Activated T-helper 2 cell treated with anti-CD3 and anti-CD28 coated beads, Interferon-gamma antibody, Interleukin-2, Interleukin-4, amounts not matched to agents 10 μg/mL and 5 μg/mL and 100 μg/mL, durations not matched to agents 14 hours and 24 hours and 36 hours (primary cell): ENCODE measurements at regions not wholly inside any gene's neighbourhood (a gene's known extent, or its start where the extent isn't known, plus 50 kb on each side); places are given as distances from the start of the nearest gene placed in this dataset.

Source experiments
- DNase-seq: peaks from one replicate; pipeline ENCODE4 v3.0.0; 2021; ENCODE audit warnings: low spot score
- H3K27ac Mint-ChIP-seq: one replicate; pipeline ENCODE4 v1.8.0; 2021; ENCODE audit warnings: mixed read lengths
- H3K27me3 Mint-ChIP-seq: one replicate; pipeline ENCODE4 v1.8.0; 2021; ENCODE audit warnings: low read depth, mixed read lengths
- H3K36me3 Mint-ChIP-seq: one replicate; pipeline ENCODE4 v1.8.0; 2021; ENCODE audit warnings: low read depth, mixed read lengths
- H3K4me1 Mint-ChIP-seq: one replicate; pipeline ENCODE4 v1.8.0; 2021; ENCODE audit warnings: low read depth, mixed read lengths
- H3K4me3 Mint-ChIP-seq: one replicate; pipeline ENCODE4 v1.8.0; 2021; ENCODE audit warnings: low read depth, mild to moderate bottlenecking, moderate library complexity, mixed read lengths
- H3K9me3 Mint-ChIP-seq: one replicate; pipeline ENCODE4 v1.8.0; 2021; ENCODE audit warnings: mixed read lengths
- intact Hi-C: fragments of 100-400 bp; cut with micrococcal nuclease; formaldehyde crosslinking; loops from one replicate; pipeline ENCODE4 v1.15.1; 2023

GRCh38 chr1:217088011-217088410 is 364.8 kb upstream of the ESRRG start:
- no peaks in the 10 kb centered on the region for H3K4me1 Mint-ChIP-seq
- no peak for DNase-seq
- no peaks in the 10 kb centered on the region for H3K36me3 Mint-ChIP-seq
- H3K4me3 Mint-ChIP-seq: no peak overlapping the region
- H3K27me3 Mint-ChIP-seq: peaks cover 26% of the 10 kb centered on the region
- no peak overlapping the region for H3K27ac Mint-ChIP-seq
- intact Hi-C loops: no loop called here
- no peaks in the 10 kb centered on the region for H3K9me3 Mint-ChIP-seq

GRCh38 chr1:217079584-217079983 is 356.4 kb upstream of the ESRRG start:
- intact Hi-C loops: no loop called here
- Mint-ChIP-seq H3K27me3 (no peaks in the 10 kb centered on the region), H3K4me1 (no peaks in the 10 kb centered on the region), H3K36me3 (no peaks in the 10 kb centered on the region), H3K27ac (no peak overlapping the region), H3K4me3 (no peak overlapping the region), H3K9me3 (no peaks in the 10 kb centered on the region)
- DNase-seq: no peak

DNA sequence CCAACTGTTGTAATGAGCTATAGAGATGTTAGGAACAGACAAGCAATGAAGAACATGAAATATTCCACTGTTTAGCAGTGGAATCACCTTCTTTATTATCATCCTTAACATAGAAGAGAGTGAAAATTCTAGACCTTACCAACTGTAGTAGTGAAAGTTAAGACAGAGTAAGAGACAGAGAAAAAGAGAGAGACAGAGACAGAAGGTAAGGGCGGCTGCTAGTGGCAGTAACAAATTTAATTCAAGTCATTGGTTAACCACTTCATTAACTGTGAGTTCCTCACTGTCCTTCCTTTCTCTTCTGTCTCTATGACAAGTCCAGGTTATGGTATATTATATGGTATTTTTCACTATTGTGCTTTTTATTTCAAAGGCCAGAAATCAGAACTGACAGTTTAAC is 355.7 kb upstream of the ESRRG start:
- no peaks in the 10 kb centered on the region for H3K4me1 Mint-ChIP-seq
- H3K27me3 Mint-ChIP-seq: no peaks in the 10 kb centered on the region
- H3K36me3 Mint-ChIP-seq: no peaks in the 10 kb centered on the region
- intact Hi-C loops: no loop called here
- no peak for DNase-seq
- H3K4me3 Mint-ChIP-seq: no peak overlapping the region
- H3K27ac Mint-ChIP-seq: no peak overlapping the region
- H3K9me3 Mint-ChIP-seq: no peaks in the 10 kb centered on the region

DNA sequence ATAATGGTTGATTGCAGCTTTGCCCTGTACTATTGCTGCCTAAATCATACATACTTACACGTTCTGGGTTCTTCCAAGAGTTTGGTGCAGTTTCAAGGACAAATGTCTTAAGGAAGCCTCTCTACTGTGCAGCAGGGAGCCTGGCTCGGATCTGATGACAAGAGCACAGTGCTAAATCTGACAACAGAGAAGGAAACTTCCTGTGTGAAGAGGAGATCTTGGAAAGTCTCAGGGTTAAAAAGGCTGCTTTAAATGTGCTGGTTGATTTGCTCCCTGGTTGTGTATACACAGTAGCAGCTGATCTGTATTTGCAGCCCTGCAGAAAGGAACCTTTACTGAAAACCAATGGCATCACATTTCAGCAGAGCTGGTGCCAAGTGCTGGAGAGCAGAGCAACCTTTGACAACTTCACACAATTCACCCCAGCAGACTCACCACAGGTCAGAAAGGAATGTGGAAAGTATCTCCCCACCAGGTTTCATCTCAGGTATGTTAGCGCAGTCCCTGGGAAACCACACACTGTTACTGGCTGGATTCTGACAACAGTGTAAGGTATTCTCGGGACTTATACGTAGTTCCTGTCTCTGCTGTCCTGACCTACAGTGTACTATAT is 355.0 kb upstream of the ESRRG start:
- Mint-ChIP-seq H3K9me3 (no peaks in the 10 kb centered on the region), H3K4me1 (no peaks in the 10 kb centered on the region)
- intact Hi-C loops: no loop called here

GRCh38 chr1:217077426-217077825 is 354.2 kb upstream of the ESRRG start:
- Mint-ChIP-seq H3K27me3 (no peaks in the 10 kb centered on the region), H3K36me3 (no peaks in the 10 kb centered on the region), H3K9me3 (no peaks in the 10 kb centered on the region), H3K27ac (no peak overlapping the region), H3K4me3 (no peak overlapping the region), H3K4me1 (no peaks in the 10 kb centered on the region)
- intact Hi-C loops: no loop called here
- no peak for DNase-seq

More for the DNA sequence above, 355.0 kb upstream of the ESRRG start:
- Mint-ChIP-seq H3K27ac (no peak overlapping the region), H3K27me3 (no peaks in the 10 kb centered on the region), H3K36me3 (no peaks in the 10 kb centered on the region), H3K4me3 (no peak overlapping the region)
- no peak for DNase-seq

DNA sequence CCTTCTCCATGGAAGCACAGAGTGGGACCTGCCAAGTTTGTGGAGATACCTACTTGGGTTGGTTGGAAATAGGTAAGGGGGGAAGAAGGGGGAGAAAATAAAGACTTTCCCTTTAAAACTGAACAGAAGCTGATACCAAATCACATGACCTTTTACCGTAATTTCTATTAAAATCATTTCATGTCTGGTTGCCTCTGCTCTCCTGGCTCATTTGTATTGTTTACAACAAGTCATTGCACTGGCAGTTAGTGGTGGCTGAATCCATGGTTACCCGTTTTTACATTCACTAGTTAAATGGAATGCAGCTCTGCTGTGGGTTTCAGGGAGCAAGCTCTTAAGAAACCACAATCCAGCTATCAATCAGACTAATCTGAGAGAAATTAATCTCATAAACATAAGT is 353.7 kb upstream of the ESRRG start:
- Mint-ChIP-seq H3K27me3 (no peaks in the 10 kb centered on the region), H3K27ac (no peak overlapping the region), H3K36me3 (no peaks in the 10 kb centered on the region), H3K4me3 (no peak overlapping the region), H3K4me1 (no peaks in the 10 kb centered on the region), H3K9me3 (no peaks in the 10 kb centered on the region)
- intact Hi-C loops: no loop called here
- DNase-seq: no peak

- Mint-ChIP-seq H3K27me3 (no peaks in the 10 kb centered on the region), H3K9me3 (no peaks in the 10 kb centered on the region), H3K4me3 (no peak overlapping the region), H3K4me1 (no peaks in the 10 kb centered on the region), H3K27ac (no peak overlapping the region), H3K36me3 (no peaks in the 10 kb centered on the region)
- no peak for DNase-seq
- intact Hi-C loops: no loop called here
Observed at GRCh38 chr1:217072926-217073325, 349.7 kb upstream of the ESRRG start.

- intact Hi-C loops: no loop called here
- Mint-ChIP-seq H3K4me1 (no peaks in the 10 kb centered on the region), H3K9me3 (no peaks in the 10 kb centered on the region), H3K36me3 (no peaks in the 10 kb centered on the region), H3K4me3 (no peak overlapping the region), H3K27ac (no peak overlapping the region), H3K27me3 (no peaks in the 10 kb centered on the region)
- DNase-seq: no peak
Observed at GRCh38 chr1:217067642-217068041, 344.4 kb upstream of the ESRRG start.

DNA sequence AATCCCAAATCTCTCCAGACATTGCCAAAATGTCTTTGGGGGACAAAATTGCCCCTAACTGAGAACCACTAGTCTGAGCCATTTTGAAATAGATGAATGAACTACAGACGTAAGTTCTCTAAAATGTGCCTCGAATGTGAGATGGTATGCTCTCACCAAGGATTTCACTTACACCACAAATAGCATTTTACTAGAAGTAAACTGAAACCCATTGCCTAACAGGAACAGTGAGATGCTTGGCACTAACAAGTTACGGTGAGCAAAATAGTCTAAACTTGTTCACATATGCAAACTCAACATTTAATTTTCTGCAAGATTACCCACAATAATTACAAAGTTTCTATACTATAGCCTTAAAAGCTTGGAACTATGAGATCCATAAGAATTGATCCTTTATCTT is 343.6 kb upstream of the ESRRG start:
- H3K4me1 Mint-ChIP-seq: no peaks in the 10 kb centered on the region
- no peaks in the 10 kb centered on the region for H3K27me3 Mint-ChIP-seq
- DNase-seq: no peak
- intact Hi-C loops: no loop called here
- no peak overlapping the region for H3K27ac Mint-ChIP-seq
- no peaks in the 10 kb centered on the region for H3K36me3 Mint-ChIP-seq
- no peaks in the 10 kb centered on the region for H3K9me3 Mint-ChIP-seq
- H3K4me3 Mint-ChIP-seq: no peak overlapping the region

DNA sequence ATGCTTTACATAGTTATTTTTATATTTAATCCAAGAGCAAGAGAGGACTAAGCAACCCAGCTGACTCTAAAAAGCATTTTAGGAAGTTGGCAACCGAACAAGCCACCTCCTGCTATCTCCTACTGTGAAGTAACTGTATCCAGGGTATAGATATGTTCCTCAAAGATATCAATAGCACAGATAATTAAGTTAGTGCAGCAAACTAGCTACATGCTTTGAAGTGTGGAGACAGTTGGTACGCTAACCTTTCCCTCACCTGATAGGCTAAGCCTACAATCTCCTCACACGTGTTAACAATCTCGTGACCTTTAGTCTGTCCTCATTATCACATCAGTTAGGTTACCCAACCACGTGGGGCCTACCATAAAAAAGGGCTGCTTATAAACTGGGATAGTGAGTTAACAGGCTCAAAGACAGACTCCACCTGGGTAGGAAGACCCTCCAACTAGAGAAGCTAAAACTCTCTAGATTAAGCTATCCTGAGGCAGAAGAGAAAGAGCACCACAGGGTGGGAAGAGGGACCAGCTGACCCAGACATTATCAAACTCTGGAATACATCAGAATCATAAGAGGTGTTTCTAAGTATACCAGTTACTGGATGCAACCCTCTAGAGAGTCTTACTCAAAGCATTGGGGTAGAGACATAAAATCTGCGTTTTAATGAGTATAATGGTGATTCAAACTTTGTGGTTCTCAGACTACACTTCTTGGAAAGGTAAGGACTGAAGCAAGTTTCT is 340.1 kb upstream of the ESRRG start:
- no peaks in the 10 kb centered on the region for H3K36me3 Mint-ChIP-seq
- no peaks in the 10 kb centered on the region for H3K9me3 Mint-ChIP-seq
- no peak overlapping the region for H3K4me3 Mint-ChIP-seq
- no peak overlapping the region for H3K27ac Mint-ChIP-seq
- DNase-seq: no peak
- H3K27me3 Mint-ChIP-seq: no peaks in the 10 kb centered on the region
- no peaks in the 10 kb centered on the region for H3K4me1 Mint-ChIP-seq
- intact Hi-C loops: no loop called here

- Mint-ChIP-seq H3K27me3 (no peaks in the 10 kb centered on the region), H3K4me1 (no peaks in the 10 kb centered on the region), H3K4me3 (no peak overlapping the region), H3K27ac (no peak overlapping the region), H3K36me3 (no peaks in the 10 kb centered on the region), H3K9me3 (no peaks in the 10 kb centered on the region)
- intact Hi-C loops: no loop called here
- DNase-seq: no peak
Observed at GRCh38 chr1:217062586-217062985, 339.4 kb upstream of the ESRRG start.

GRCh38 chr1:217059401-217059800 is 336.2 kb upstream of the ESRRG start:
- no peak for DNase-seq
- no peak overlapping the region for H3K27ac Mint-ChIP-seq
- H3K4me1 Mint-ChIP-seq: no peaks in the 10 kb centered on the region
- intact Hi-C loops: no loop called here
- no peaks in the 10 kb centered on the region for H3K27me3 Mint-ChIP-seq
- no peaks in the 10 kb centered on the region for H3K9me3 Mint-ChIP-seq
- H3K36me3 Mint-ChIP-seq: no peaks in the 10 kb centered on the region
- H3K4me3 Mint-ChIP-seq: no peak overlapping the region

DNA sequence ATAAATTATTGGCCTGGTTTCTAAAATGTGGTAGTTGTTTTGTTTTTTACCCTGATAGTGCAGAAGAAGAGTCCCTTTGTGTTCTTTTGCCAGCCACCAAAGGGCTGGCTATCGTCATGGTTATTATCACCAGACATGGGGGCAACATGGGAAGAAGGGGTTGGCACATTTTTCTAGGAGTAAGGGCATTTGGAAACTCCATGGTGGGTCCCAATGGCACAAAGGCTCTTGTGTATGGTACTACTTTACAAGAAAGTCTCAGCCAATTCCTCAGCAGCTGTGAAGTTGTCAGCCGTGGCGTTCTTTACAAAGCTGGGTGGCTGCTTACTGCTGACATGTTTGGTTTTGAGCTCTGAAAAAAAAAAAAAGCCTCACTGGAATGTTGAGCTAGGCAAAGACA is 330.4 kb upstream of the ESRRG start:
- intact Hi-C loops: no loop called here
- Mint-ChIP-seq H3K27ac (no peak overlapping the region), H3K9me3 (no peaks in the 10 kb centered on the region), H3K4me1 (no peaks in the 10 kb centered on the region), H3K4me3 (no peak overlapping the region), H3K36me3 (no peaks in the 10 kb centered on the region), H3K27me3 (no peaks in the 10 kb centered on the region)
- no peak for DNase-seq
